HG03095 (cell line): ENCODE measurements at regions not wholly inside any gene's neighbourhood (a gene's known extent, or its start where the extent isn't known, plus 50 kb on each side); places are given as distances from the start of the nearest gene placed in this dataset.

Experiments
- ATAC-seq: cut with Tn5 transposase; IDR thresholded peaks from one replicate; pipeline ENCODE4 v1.9.1; 2021; ENCODE audit warnings: moderate library complexity; ENCODE audit not compliant: unreplicated experiment

DNA sequence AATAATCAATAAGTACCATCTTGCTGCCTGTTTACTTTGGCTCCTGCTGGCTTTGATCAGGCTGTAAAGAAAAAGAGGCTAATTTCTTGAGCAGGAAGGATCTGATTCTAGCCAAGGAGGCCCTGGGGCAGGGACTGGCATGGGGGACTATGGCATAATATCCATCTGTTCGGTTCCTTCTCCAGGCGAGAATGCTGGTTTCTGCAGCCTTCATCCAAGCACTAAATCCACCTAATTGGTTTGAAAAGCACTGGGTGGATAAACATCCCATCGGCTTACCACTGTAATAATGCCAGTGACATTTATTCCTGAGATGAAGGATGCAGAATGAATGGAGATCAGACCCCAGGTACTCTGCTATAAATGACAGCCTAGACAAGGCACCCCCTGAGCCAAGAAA, 180.0 kb upstream of the ASIC2 start:
- ATAC-seq: no peak

DNA sequence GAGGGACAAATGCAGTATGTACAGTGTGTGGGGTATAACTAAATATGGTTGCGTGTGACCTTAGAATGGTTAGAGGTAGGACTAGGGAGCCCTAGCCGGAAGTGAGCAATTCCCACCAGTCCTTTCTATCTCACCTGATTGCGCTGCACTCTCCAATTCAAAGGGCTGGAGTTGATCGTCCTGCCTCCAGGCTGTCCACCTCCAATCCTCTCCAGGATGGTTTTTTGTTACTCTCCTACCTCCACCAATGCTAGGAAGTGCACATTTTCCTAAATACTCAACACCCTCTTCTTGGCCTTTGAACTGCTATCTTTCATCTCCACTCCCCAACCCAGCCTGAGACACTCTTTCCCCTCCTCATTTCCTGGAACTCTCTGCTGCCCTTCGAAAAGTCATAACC, 181.7 kb upstream of the ASIC2 start:
- no peak for ATAC-seq

- no peak for ATAC-seq
Measured at GRCh38 chr17:33475594-33475993, 182.5 kb upstream of the ASIC2 start.

GRCh38 chr17:33481652-33482051, 188.6 kb upstream of the ASIC2 start:
- ATAC-seq: no peak

- no peak for ATAC-seq
Measured at GRCh38 chr17:33482636-33483035, 189.5 kb upstream of the ASIC2 start.

GRCh38 chr17:33484559-33484958, 191.5 kb upstream of the ASIC2 start:
- ATAC-seq: no peak

GRCh38 chr17:33486135-33486885, 193.2 kb upstream of the ASIC2 start:
- no peak for ATAC-seq

- ATAC-seq: no peak
Measured at GRCh38 chr17:33487187-33487879, 194.2 kb upstream of the ASIC2 start.

GRCh38 chr17:33491871-33492481, 198.9 kb upstream of the ASIC2 start:
- ATAC-seq: no peak

DNA sequence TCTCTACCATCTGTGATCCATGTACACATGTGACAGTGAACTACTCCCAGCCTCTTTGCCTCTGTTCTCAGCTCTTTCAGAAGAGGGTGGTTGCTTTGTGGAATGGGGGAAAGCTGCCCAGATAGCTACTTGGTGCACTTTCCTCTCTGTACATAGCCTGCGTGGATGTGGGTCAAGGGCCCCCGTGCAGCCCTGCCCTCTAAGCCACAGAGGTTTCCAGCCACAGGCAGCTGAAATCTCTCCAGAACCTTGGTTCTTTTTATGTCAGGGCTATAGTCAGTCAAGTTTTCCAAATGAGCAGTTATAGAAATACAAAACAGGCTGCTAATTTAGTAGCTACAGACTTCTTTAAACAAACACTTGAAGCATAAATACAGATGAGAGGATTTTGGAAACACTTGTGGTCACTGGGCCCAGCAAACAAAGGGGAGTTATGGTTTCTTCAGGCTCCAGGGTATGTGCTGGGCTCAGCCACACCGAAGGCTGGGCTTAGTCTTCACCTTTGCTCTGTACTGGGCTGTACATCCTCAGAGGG, 199.7 kb upstream of the ASIC2 start:
- no peak for ATAC-seq

GRCh38 chr17:33493566-33493965, 200.5 kb upstream of the ASIC2 start:
- ATAC-seq: no peak

- ATAC-seq: no peak
Measured at GRCh38 chr17:33494151-33494550, 201.1 kb upstream of the ASIC2 start.

DNA sequence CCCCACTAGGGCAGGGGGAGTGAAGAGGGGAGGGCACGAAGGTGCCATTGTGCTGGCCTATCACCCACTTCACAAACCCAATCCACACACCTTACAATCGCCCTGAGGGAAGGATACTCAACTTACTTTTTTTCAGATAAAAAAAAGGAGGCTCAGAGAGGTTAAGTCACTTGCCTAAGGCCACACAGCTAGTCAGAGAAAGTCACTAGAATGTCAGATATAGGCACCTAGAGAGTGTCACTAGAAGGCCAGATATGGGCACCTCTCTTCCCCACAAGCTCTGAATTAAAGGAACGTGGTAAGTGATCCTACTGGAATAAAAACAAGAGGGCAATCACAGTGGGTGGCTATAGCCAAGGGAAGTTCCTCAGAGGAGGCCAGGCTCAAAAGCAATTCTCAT, 204.5 kb upstream of the ASIC2 start:
- ATAC-seq: no peak

- no peak for ATAC-seq
Measured at GRCh38 chr17:33498069-33498468, 205.0 kb upstream of the ASIC2 start.

GRCh38 chr17:33499040-33499439, 205.9 kb upstream of the ASIC2 start:
- ATAC-seq: no peak

GRCh38 chr17:33500151-33500550, 207.1 kb upstream of the ASIC2 start:
- ATAC-seq: no peak

DNA sequence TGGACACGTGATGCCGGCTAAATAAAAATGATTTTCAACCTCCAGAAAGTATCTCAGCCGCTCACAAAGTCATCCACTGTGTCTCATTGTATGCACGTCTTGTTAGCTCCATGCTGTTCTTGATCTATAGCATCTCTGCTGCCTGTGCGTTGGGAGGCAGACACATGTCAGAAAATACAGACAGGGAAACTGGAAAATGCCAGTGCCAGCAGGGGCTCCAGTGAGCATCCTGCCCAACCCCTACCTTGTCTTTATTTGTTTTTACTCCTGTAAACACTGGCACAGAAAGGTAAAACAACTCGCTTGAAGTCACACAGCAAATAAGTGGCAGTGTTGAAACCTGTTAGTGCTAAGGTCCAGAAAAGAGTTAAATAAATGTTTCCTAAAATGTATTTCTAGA, 208.1 kb upstream of the ASIC2 start:
- no peak for ATAC-seq

DNA sequence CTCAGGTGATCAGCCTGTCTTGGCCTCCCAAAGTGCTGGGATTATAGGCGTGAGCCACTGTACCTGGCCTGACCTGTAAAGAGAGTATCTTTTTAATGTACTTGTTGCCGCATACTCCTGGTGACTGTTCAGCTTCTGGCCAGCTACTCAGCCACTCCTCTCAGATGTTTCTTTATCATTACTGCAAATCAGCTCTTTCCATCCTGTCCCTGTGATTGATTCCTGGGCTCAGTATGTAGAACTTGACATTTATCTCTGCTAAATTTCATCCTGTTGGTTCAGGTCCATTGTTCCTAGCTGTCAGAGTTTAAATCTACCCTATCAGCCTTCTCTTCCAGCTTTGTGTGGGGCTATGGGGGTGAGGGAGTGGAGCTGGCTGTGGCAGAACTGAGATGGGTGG, 211.5 kb upstream of the ASIC2 start:
- ATAC-seq: no peak

DNA sequence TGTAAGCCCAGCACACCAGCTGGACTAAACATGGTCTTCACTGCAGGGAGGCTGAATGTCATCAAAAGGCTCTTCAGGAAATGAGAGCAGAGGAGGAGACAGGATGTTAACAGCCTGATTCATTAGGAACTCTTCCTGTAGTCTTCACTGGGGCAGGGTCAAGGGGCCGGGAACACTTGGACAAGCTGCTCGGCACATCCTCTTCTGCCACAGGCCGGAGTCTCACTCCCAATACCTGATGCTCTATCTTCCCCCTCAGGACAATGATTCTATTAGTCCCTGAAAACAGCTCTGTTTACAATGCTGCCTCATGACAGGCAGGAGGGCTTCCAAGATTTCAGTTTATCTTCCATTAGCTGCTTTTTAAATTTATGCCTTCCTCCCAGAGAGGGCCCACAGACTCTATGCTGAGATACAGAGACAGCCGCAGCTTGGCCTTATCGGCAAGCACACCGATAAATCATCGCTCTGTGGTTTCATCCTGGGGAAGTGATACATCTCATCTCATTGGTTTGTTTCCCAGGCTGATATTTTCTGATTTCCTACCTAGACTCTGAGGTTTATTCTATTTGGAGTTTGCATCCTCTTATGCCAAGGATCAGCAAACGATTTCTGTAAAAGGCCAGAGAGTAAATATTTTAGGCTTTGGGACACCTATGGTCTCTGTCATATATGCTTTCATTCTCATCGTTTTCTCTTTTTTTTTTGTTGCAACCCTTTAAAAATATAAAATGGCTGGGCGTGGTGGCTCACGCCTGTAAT, 214.0 kb upstream of the ASIC2 start:
- ATAC-seq: no peak

GRCh38 chr17:33508215-33508614, 215.1 kb upstream of the ASIC2 start:
- ATAC-seq: no peak

DNA sequence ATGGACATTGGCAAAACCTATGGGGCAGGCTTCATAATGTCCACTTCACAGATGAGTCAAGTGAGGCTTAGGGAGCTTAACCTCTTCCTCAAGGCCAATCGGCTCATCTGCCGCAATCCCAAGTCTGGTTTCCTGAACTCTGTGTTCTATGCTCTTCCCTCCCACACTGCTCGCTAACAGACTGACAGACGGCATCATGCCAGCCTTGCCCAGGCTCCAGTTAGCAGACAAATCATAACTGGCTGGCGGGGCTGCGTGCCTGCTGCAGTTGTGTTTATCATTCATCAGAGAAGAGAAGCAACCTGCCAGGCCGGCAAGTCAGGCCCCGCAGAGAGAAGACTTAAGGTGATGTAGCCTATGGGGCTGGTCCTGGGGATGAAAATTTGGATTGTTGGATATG, 216.2 kb upstream of the ASIC2 start:
- ATAC-seq: no peak
